IMR-90 (cell line): ENCODE measurements at regions not wholly inside any gene's neighbourhood (a gene's known extent, or its start where the extent isn't known, plus 50 kb on each side); places are given as distances from the start of the nearest gene placed in this dataset.

Experiments
- ATAC-seq: fragments of 200-7000 bp; cut with Tn5 transposase; 2 replicates; pipeline ENCODE4 v1.9.1; 2020; ENCODE audit warnings: low read depth, mild to moderate bottlenecking, moderate library complexity
- BruUV-seq: library from RNA; stranded (reverse); fragments of 400-500 nt; replicated peaks from 2 replicates; lab custom pipeline; 2021; lab: Mats Ljungman, UMichigan
- CTCF ChIA-PET: fragments of 300-600 bp; formaldehyde crosslinking; extraction: SDS; loops from one replicate; lab custom pipeline; 2021; ENCODE audit warnings: antibody characterized with exemption; lab: Yijun Ruan, JAX
- POLR2A ChIA-PET: fragments of 300-600 bp; sonication (Branson Sonifier 250); formaldehyde crosslinking; loops from one replicate; lab custom pipeline; 2022; ENCODE audit warnings: antibody characterized with exemption; ENCODE audit not compliant: unreplicated experiment; lab: Charles Lee
- DNase-seq: peaks from one replicate; pipeline ENCODE4 v3.0.0; 2013
- H2AFZ ChIP-seq: replicated peaks from 2 replicates; pipeline ENCODE3; 2013; ENCODE audit warnings: low read length, mild to moderate bottlenecking; ENCODE audit not compliant: poor library complexity
- H2AK5ac ChIP-seq: 2 replicates; pipeline ENCODE4 v1.6.1; 2013; ENCODE audit warnings: low read depth, low read length, inconsistent platforms
- H2AK9ac ChIP-seq: replicated peaks from 2 replicates; pipeline ENCODE3; 2013; ENCODE audit warnings: mild to moderate bottlenecking, low read depth, low read length, moderate library complexity; ENCODE audit not compliant: poor library complexity
- H2BK120ac ChIP-seq: 2 replicates; pipeline ENCODE4 v1.6.1; 2013; ENCODE audit warnings: low read depth, low read length, inconsistent platforms
- H2BK15ac ChIP-seq: 3 replicates; pipeline ENCODE4 v1.6.1; 2013; ENCODE audit warnings: low read depth, low read length, inconsistent platforms
- H2BK20ac ChIP-seq: 2 replicates; pipeline ENCODE4 v1.6.1; 2013; ENCODE audit warnings: low read depth, mild to moderate bottlenecking, inconsistent platforms, low read length, moderate library complexity
- H2BK5ac ChIP-seq: 2 replicates; pipeline ENCODE4 v1.6.1; 2013; ENCODE audit warnings: mild to moderate bottlenecking, low read depth, low read length, inconsistent platforms; ENCODE audit not compliant: poor library complexity, severe bottlenecking
- H3K14ac ChIP-seq: replicated peaks from 2 replicates; pipeline ENCODE4 v1.6.1; 2013; ENCODE audit warnings: low read depth, low read length, inconsistent platforms
- H3K18ac ChIP-seq: 2 replicates; pipeline ENCODE4 v1.6.1; 2013; ENCODE audit warnings: low read depth, low read length, control low read depth
- H3K23ac ChIP-seq: 2 replicates; pipeline ENCODE4 v1.6.1; 2013; ENCODE audit warnings: low read depth, low read length, inconsistent platforms
- H3K27ac ChIP-seq: 2 replicates; pipeline ENCODE4 v1.5.1; 2013; ENCODE audit warnings: mild to moderate bottlenecking, control low read depth, low read length; ENCODE audit not compliant: insufficient read depth
- H3K27me3 ChIP-seq: 2 replicates; pipeline ENCODE4 v1.6.1; 2013; ENCODE audit warnings: low read length; ENCODE audit not compliant: control insufficient read depth, insufficient read depth
- H3K36me3 ChIP-seq: 2 replicates; pipeline ENCODE4 v1.6.1; 2013; ENCODE audit warnings: low read length, mixed read lengths; ENCODE audit not compliant: control insufficient read depth, insufficient read depth
- H3K4ac ChIP-seq: 2 replicates; pipeline ENCODE4 v1.6.1; 2013; ENCODE audit warnings: low read depth, low read length, inconsistent platforms
- H3K4me1 ChIP-seq: 2 replicates; pipeline ENCODE4 v1.6.1; 2013; ENCODE audit warnings: low read length, mixed read lengths; ENCODE audit not compliant: control insufficient read depth, insufficient read depth
- H3K4me2 ChIP-seq: 2 replicates; pipeline ENCODE4 v1.6.1; 2013; ENCODE audit warnings: low read depth, mild to moderate bottlenecking, control low read depth, low read length, moderate library complexity
- H3K4me3 ChIP-seq: 2 replicates; pipeline ENCODE4 v1.5.1; 2013; ENCODE audit warnings: low read depth, mild to moderate bottlenecking, control low read depth, low read length, moderate library complexity; ENCODE audit not compliant: insufficient read depth
- H3K56ac ChIP-seq: 2 replicates; pipeline ENCODE4 v1.6.1; 2013; ENCODE audit warnings: low read length, inconsistent platforms; ENCODE audit not compliant: insufficient read depth; ENCODE audit errors: extremely low read depth
- H3K79me1 ChIP-seq, 2 experiments: 2 replicates each; pipeline ENCODE4 v1.6.1; 2013; ENCODE audit warnings: low read length in 2 of 2, inconsistent platforms in 1 of 2, low read depth in 1 of 2
- H3K9ac ChIP-seq: 2 replicates; pipeline ENCODE4 v1.6.1; 2013; ENCODE audit warnings: low read depth, low read length, control low read depth
- H3K9me1 ChIP-seq: 2 replicates; pipeline ENCODE4 v1.6.1; 2013; ENCODE audit warnings: low read length, inconsistent platforms; ENCODE audit not compliant: insufficient read depth
- H3K9me3 ChIP-seq: 2 replicates; pipeline ENCODE4 v1.6.1; 2013; ENCODE audit warnings: low read length; ENCODE audit not compliant: control insufficient read depth, insufficient read depth
- H4K20me1 ChIP-seq: 2 replicates; pipeline ENCODE4 v1.6.1; 2013; ENCODE audit warnings: low read length, inconsistent platforms; ENCODE audit not compliant: insufficient read depth
- H4K5ac ChIP-seq: 2 replicates; pipeline ENCODE4 v1.6.1; 2013; ENCODE audit warnings: mild to moderate bottlenecking, low read depth, low read length, control low read depth
- H4K8ac ChIP-seq, 2 experiments: 2 replicates each; pipeline ENCODE4 v1.6.1; 2013; ENCODE audit warnings: low read depth in 2 of 2, low read length in 2 of 2, control low read depth in 1 of 2, inconsistent platforms in 1 of 2
- H4K91ac ChIP-seq: 2 replicates; pipeline ENCODE4 v1.6.1; 2013; ENCODE audit warnings: low read depth, low read length, inconsistent platforms; ENCODE audit not compliant: insufficient read depth
- BHLHE40 ChIP-seq: fragments of 150-350 bp; IDR thresholded peaks from 2 replicates; pipeline ENCODE4 v1.6.1; 2016; ENCODE audit warnings: mild to moderate bottlenecking, low read depth, low read length
- CEBPB ChIP-seq: IDR thresholded peaks from 2 replicates; pipeline ENCODE4 v1.6.1; 2012; ENCODE audit warnings: low read depth, low read length, improper control_type of control experiment
- CHD1 ChIP-seq: IDR thresholded peaks from 2 replicates; pipeline ENCODE4 v1.6.1; 2012; ENCODE audit warnings: low read depth, low read length, improper control_type of control experiment
- CTCF ChIP-seq: conservative IDR thresholded peaks from 2 replicates; pipeline ENCODE4 v1.5.1; 2012; ENCODE audit warnings: mild to moderate bottlenecking, low read depth, low read length, improper control_type of control experiment
- ELK1 ChIP-seq: fragments of 150-350 bp; IDR thresholded peaks from 2 replicates; pipeline ENCODE4 v1.6.1; 2016; ENCODE audit warnings: low read depth, mild to moderate bottlenecking, low read length, moderate library complexity, borderline replicate concordance
- FOS ChIP-seq: fragments of 150-350 bp; IDR thresholded peaks from 2 replicates; pipeline ENCODE4 v1.6.1; 2016; ENCODE audit warnings: low read depth, low read length
- MAFK ChIP-seq: IDR thresholded peaks from 2 replicates; pipeline ENCODE4 v1.6.1; 2012; ENCODE audit warnings: low read depth, low read length, improper control_type of control experiment
- MAZ ChIP-seq: IDR thresholded peaks from 2 replicates; pipeline ENCODE4 v1.6.1; 2012; ENCODE audit warnings: low read depth, mild to moderate bottlenecking, low read length, improper control_type of control experiment, moderate library complexity, borderline replicate concordance
- MXI1 ChIP-seq: IDR thresholded peaks from 2 replicates; pipeline ENCODE4 v1.6.1; 2012; ENCODE audit warnings: low read depth, mild to moderate bottlenecking, low read length, moderate library complexity, borderline replicate concordance
- NFE2L2 ChIP-seq: fragments of 150-350 bp; IDR thresholded peaks from 2 replicates; pipeline ENCODE4 v1.6.1; 2016; ENCODE audit warnings: low read depth, mild to moderate bottlenecking, low read length
- POLR2A ChIP-seq: IDR thresholded peaks from 2 replicates; pipeline ENCODE4 v1.6.1; 2012; ENCODE audit warnings: mild to moderate bottlenecking, low read depth, low read length
- RAD21 ChIP-seq: IDR thresholded peaks from 2 replicates; pipeline ENCODE4 v1.6.1; 2012; ENCODE audit warnings: low read length, improper control_type of control experiment
- RCOR1 ChIP-seq: IDR thresholded peaks from 2 replicates; pipeline ENCODE4 v1.6.1; 2012; ENCODE audit warnings: mild to moderate bottlenecking, low read length, improper control_type of control experiment; ENCODE audit not compliant: insufficient replicate concordance
- RFX5 ChIP-seq: IDR thresholded peaks from 2 replicates; pipeline ENCODE4 v1.8.0; 2012; ENCODE audit warnings: low read depth, mild to moderate bottlenecking, low read length, moderate library complexity
- SMC3 ChIP-seq: fragments of 150-350 bp; IDR thresholded peaks from 2 replicates; pipeline ENCODE4 v1.6.1; 2016; ENCODE audit warnings: low read depth, mild to moderate bottlenecking, antibody characterized with exemption, low read length, moderate library complexity
- USF2 ChIP-seq: fragments of 150-350 bp; IDR thresholded peaks from 2 replicates; pipeline ENCODE4 v1.6.1; 2017; ENCODE audit warnings: mild to moderate bottlenecking, antibody characterized with exemption, low read length, low read depth
- dilution Hi-C: fragments of 300-500 bp; cut with HindIII; formaldehyde crosslinking; loops from one replicate; pipeline ENCODE4 v1.14.3; 2018; ENCODE audit warnings: low sequenced_read_pairs; ENCODE audit not compliant: unreplicated experiment
- in situ Hi-C: fragments of 300-500 bp; cut with MboI; formaldehyde crosslinking; loops from 3 replicates; pipeline ENCODE4 v1.14.3; 2019; ENCODE audit warnings: low sequenced_read_pairs, inconsistent platforms, mixed read lengths
- intact Hi-C: fragments of 100-400 bp; cut with micrococcal nuclease; formaldehyde crosslinking; loops from 2 replicates; pipeline ENCODE4 v1.10.0; 2022

- no peak overlapping the region for H2BK15ac ChIP-seq
- DNase-seq (no peak), ATAC-seq (no peak)
- no peak overlapping the region for H3K56ac ChIP-seq
- no peaks in the 10 kb centered on the region for H3K36me3 ChIP-seq
- TF ChIP-seq BHLHE40: no peak
- no peak for TF ChIP-seq CTCF
- TF ChIP-seq MAFK: no peak
- no peak for TF ChIP-seq ELK1
- no peak for TF ChIP-seq RAD21
- TF ChIP-seq CEBPB: no peak
- no peak for TF ChIP-seq POLR2A
- no peak for TF ChIP-seq MXI1
- no peak for TF ChIP-seq MAZ
- TF ChIP-seq CHD1: no peak
- TF ChIP-seq FOS: no peak
- no peak for TF ChIP-seq USF2
- no peak for TF ChIP-seq SMC3
- TF ChIP-seq RFX5: no peak
- no peak for TF ChIP-seq RCOR1
- no peak for TF ChIP-seq NFE2L2
- no peaks in the 10 kb centered on the region for H3K79me1 ChIP-seq
- ChIA-PET POLR2A (interaction anchor here (0.6 kb wide), 1 partner anchor 813 kb away, joined by 3 read pairs; no protein-coding TSS in a partner anchor), CTCF (interaction anchor here (0.6 kb wide), 1 partner anchor 174 kb away, joined by 3 read pairs; no protein-coding TSS in a partner anchor)
- dilution Hi-C loops (no loop called here), intact Hi-C loops (loop anchor here (5.0 kb wide), 2 partner anchors 57 to 523 kb away; no protein-coding TSS in a partner anchor), in situ Hi-C loops (loop anchor here (10.0 kb wide), 1 partner anchor 421 kb away; no protein-coding TSS in a partner anchor)
- no peaks in the 10 kb centered on the region for H3K27me3 ChIP-seq
- H3K9me3 ChIP-seq: no peaks in the 10 kb centered on the region
- no peak overlapping the region for H2AFZ ChIP-seq
- H3K23ac ChIP-seq: no peak overlapping the region
- peaks cover 6% of the 10 kb centered on the region for H3K4me1 ChIP-seq
- H3K18ac ChIP-seq: no peak overlapping the region
- no peak overlapping the region for H2AK9ac ChIP-seq
- H2AK5ac ChIP-seq: no peak overlapping the region
- no peak overlapping the region for H3K4ac ChIP-seq
- no peak overlapping the region for H4K5ac ChIP-seq
- no peak overlapping the region for H3K4me3 ChIP-seq
- no peak overlapping the region for H4K91ac ChIP-seq
- no peak overlapping the region for H2BK120ac ChIP-seq
- H3K9ac ChIP-seq: no peak overlapping the region
- no peak overlapping the region for H3K4me2 ChIP-seq
- no peak overlapping the region for H4K8ac ChIP-seq
- no peak overlapping the region for H3K14ac ChIP-seq
- H4K20me1 ChIP-seq: no peaks in the 10 kb centered on the region
- H2BK5ac ChIP-seq: no peak overlapping the region
- BruUV-seq: no TSS peak
- peaks cover 4% of the 10 kb centered on the region; the same call in 1 of the 2 replicates for H3K9me1 ChIP-seq
- no peak overlapping the region for H3K27ac ChIP-seq
- no peak overlapping the region for H2BK20ac ChIP-seq
These were observed 54.4 kb upstream of the FDX1 start for GRCh38 chr11:110375351-110375750.
